Esophagus muscularis mucosa (tissue), 4 donors: ENCODE measurements at regions not wholly inside any gene's neighbourhood (a gene's known extent, or its start where the extent isn't known, plus 50 kb on each side); places are given as distances from the start of the nearest gene placed in this dataset.

Source experiments
- DNase-seq: peaks from one replicate; pipeline ENCODE4 v3.0.0-alpha.2; 2017; ENCODE audit errors: extremely low spot score
- H3K27ac ChIP-seq, 4 donors: fragments of 200-600 bp; sonication (generic); replicated peaks in 1 of 4; 1 replicate in 3 of 4; 2 replicates in 1 of 4; pipeline ENCODE4 v1.5.1; 2016 to 2019; ENCODE audit warnings: mild to moderate bottlenecking in 1 of 4
- H3K27me3 ChIP-seq, 4 donors: fragments of 200-600 bp; sonication (generic); one replicate each; pipeline versions ENCODE4 v1.5.1 to v1.6.0; 2016 to 2019
- H3K36me3 ChIP-seq, 4 donors: fragments of 200-600 bp; sonication (generic); one replicate each; pipeline ENCODE4 v1.5.1; 2016 to 2019
- H3K4me1 ChIP-seq, 4 donors: fragments of 200-600 bp; sonication (generic); one replicate each; pipeline ENCODE4 v1.5.1; 2016 to 2019
- H3K4me3 ChIP-seq, 4 donors: fragments of 200-600 bp; sonication (generic); 1 replicate in 2 of 4; 2 replicates in 2 of 4; pipeline ENCODE4 v1.5.1; 2016 to 2019; ENCODE audit warnings: mild to moderate bottlenecking in 4 of 4, moderate library complexity in 1 of 4
- H3K9me3 ChIP-seq, 4 donors: fragments of 200-600 bp; sonication (generic); 1 replicate in 3 of 4; 2 replicates in 1 of 4; pipeline ENCODE4 v1.5.1; 2016 to 2019
- EP300 ChIP-seq: sonication (generic); formaldehyde crosslinking; IDR thresholded peaks from one replicate; pipeline ENCODE4 v1.6.1; 2017; ENCODE audit warnings: antibody characterized with exemption
- POLR2A ChIP-seq: fragments of 450-650 bp; IDR thresholded peaks from one replicate; pipeline ENCODE4 v1.6.1; 2017; ENCODE audit warnings: antibody characterized with exemption, moderate library complexity, mild to moderate bottlenecking, low read depth
- POLR2AphosphoS5 ChIP-seq, 2 donors: sonication (generic); formaldehyde crosslinking; IDR thresholded peaks; one replicate each; pipeline ENCODE4 v1.6.1; 2017; ENCODE audit warnings: antibody characterized with exemption in 2 of 2
- WGBS: methylation state at CpG from one replicate; pipeline ENCODE4 v1.1.5; 2018; 5-methylcytosine and 5-hydroxymethylcytosine counted together
- intact Hi-C: fragments of 100-400 bp; cut with DNase I; formaldehyde crosslinking; loops from one replicate; pipeline ENCODE4 v1.15.1; 2023
- TF ChIP-seq, protein P1 (sequence below), 3 experiments: fragments of 200-600 bp in 2 of 3; fragments of 450-650 bp in 1 of 3; sonication (generic) in 2 of 3; IDR thresholded peaks; one replicate each; pipeline ENCODE4 v1.5.1; 2017 to 2019; ENCODE audit warnings: antibody characterized with exemption in 3 of 3, mild to moderate bottlenecking in 2 of 3, moderate library complexity in 1 of 3

DNA sequence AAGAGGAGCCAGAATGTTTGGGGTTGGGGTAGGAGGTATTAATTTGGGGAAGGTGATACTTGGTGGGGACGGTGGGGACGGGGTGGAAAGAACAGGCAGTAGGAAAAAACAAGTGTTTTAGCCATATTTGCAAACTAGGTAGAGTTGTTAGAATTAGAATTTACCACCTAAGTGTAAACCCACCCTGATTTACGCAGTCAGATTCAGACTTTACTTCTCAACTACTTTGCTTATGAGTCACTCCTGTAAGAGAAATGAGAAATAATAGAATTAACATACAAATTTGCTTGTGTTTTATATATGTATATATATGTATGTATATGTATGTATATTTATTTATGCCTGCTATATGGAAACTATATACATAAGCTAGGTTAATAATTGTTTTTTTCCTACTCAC lies 1168.2 kb upstream of the ZEB2 start:
- Histone ChIP-seq H3K36me3 (no peaks in the 10 kb centered on the region), H3K4me3 (no peak overlapping the region), H3K27me3 (no peaks in the 10 kb centered on the region), H3K9me3 (no peaks in the 10 kb centered on the region), H3K27ac (no peak overlapping the region), H3K4me1 (no peaks in the 10 kb centered on the region)
- no peak for DNase-seq
- intact Hi-C loops: no loop called here
- WGBS: 80% methylated on average over 3 of the region's 3 CpGs
- TF ChIP-seq POLR2AphosphoS5 (IDR thresholded peaks at IDR 0.05): no peak
- TF ChIP-seq EP300: no peak
- TF ChIP-seq, protein P1, sequence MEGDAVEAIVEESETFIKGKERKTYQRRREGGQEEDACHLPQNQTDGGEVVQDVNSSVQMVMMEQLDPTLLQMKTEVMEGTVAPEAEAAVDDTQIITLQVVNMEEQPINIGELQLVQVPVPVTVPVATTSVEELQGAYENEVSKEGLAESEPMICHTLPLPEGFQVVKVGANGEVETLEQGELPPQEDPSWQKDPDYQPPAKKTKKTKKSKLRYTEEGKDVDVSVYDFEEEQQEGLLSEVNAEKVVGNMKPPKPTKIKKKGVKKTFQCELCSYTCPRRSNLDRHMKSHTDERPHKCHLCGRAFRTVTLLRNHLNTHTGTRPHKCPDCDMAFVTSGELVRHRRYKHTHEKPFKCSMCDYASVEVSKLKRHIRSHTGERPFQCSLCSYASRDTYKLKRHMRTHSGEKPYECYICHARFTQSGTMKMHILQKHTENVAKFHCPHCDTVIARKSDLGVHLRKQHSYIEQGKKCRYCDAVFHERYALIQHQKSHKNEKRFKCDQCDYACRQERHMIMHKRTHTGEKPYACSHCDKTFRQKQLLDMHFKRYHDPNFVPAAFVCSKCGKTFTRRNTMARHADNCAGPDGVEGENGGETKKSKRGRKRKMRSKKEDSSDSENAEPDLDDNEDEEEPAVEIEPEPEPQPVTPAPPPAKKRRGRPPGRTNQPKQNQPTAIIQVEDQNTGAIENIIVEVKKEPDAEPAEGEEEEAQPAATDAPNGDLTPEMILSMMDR (IDR thresholded peaks at IDR 0.05): no peak
- TF ChIP-seq POLR2A: no peak

DNA sequence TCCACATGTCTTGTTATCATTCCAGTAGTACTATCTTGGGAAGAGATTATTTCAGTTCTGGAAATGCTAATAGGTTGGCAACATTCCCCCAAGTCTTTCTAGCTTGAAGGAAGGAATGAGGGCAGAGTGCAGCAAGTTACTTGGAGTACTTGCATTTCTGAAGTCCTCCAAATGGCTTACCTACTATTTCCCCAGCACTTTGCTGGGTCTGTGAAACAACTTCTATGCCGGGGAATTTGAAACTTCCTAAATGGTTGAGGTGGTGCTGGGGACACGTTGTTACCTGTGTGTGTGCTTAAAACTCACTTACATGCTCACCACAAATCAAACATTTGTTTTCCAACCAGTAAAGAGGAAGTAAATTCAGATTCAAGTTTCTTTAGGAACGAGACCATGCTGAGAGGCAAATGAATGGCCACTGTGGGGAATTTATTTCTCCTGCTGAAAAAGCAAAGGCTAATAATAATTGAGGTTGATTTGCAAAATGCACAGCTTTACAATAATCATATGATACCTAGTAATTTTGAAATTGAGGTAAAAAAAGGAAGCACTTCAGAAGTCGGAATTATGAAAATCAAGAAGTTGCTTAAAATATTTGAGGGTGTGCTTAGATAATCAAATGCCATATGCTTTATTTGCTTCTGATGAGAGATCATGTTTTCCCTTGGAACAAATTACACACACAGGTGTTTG lies 1167.7 kb upstream of the ZEB2 start:
- H3K4me3 ChIP-seq: no peak overlapping the region
- H3K27ac ChIP-seq: no peak overlapping the region
- H3K27me3 ChIP-seq: no peaks in the 10 kb centered on the region
- TF ChIP-seq EP300 (no peak), POLR2AphosphoS5 (IDR thresholded peaks at IDR 0.05) (no peak), POLR2A (no peak)
- TF ChIP-seq, protein P1 (IDR thresholded peaks at IDR 0.05): no peak
- no peak for DNase-seq
- no peaks in the 10 kb centered on the region for H3K36me3 ChIP-seq
- intact Hi-C loops: no loop called here
- H3K9me3 ChIP-seq: no peaks in the 10 kb centered on the region
- H3K4me1 ChIP-seq: no peaks in the 10 kb centered on the region
- WGBS: 65% methylated on average over 4 of the region's 4 CpGs

DNA sequence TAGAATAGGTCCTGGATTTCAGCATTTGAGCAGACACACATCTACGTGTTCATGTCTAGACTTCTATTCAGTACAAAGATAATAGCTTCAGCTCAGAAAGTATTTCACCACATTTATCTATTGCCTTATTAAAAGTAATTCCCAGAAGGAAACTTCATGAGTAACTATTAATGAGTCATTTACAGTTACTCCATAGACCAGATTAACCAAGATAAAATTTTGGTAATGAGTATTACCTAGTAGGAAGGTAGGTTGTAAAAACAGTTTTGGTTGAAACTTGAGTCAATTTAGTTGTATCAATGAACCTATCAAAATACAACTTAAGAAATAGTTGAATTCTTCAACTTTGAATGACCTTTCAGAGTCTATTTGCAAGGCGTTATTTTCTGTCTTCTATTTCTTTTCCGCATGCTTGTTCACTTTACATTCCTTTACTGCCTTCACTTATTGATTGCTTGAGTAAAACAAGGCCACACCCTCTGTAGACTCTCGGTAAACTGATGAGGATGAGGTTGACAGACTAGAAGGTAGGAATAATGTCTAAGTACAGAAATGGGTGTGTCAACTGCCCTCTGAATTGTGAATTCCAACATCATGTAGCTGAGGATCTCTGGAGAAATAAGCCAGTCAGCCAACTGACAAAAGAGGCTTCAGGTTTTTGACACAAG lies 1165.6 kb upstream of the ZEB2 start:
- Histone ChIP-seq H3K9me3 (no peaks in the 10 kb centered on the region), H3K27me3 (no peaks in the 10 kb centered on the region), H3K27ac (no peak overlapping the region), H3K4me1 (no peaks in the 10 kb centered on the region), H3K36me3 (no peaks in the 10 kb centered on the region), H3K4me3 (no peak overlapping the region)
- WGBS: 94% methylated on average over 4 of the region's 4 CpGs
- intact Hi-C loops: no loop called here
- DNase-seq: no peak
- TF ChIP-seq POLR2AphosphoS5 (IDR thresholded peaks at IDR 0.05): no peak
- no peak for TF ChIP-seq EP300
- no peak for TF ChIP-seq POLR2A
- TF ChIP-seq, protein P1 (IDR thresholded peaks at IDR 0.05): no peak

DNA sequence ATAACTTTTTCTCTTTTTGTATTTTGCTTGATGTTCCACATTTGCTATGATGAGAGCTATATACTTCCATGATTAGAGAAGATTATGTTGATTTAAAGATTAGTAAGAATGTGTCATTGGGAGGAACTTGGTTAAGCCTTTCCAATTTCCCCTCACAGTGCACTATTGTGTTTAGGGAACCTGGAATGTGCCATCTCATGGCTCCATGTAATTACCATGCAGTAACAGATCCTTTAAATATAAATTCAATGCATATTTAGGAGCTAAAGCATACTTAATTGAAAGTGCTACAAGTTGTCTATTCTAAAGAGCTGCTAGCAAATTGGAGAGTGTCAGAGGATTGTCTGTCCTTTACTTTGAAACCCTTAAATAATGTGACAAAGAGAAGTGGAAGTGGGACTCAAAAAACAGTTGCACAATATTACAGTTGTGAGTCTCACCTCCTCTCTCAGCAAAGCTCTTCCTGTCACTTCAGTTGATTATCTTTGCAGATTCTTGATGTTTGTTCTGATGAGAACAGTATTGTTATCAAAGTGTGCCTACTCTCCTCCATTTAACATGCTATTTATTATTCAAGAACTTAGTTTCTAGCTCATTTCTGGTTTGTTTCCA lies 1162.7 kb upstream of the ZEB2 start:
- intact Hi-C loops: no loop called here
- Histone ChIP-seq H3K27ac (no peak overlapping the region), H3K36me3 (no peaks in the 10 kb centered on the region), H3K9me3 (no peaks in the 10 kb centered on the region), H3K4me1 (no peaks in the 10 kb centered on the region), H3K4me3 (no peak overlapping the region), H3K27me3 (no peaks in the 10 kb centered on the region)
- no peak for TF ChIP-seq EP300
- TF ChIP-seq POLR2A: no peak
- no peak for TF ChIP-seq POLR2AphosphoS5 (IDR thresholded peaks at IDR 0.05)
- TF ChIP-seq, protein P1 (IDR thresholded peaks at IDR 0.05): no peak
- no peak for DNase-seq
